NCI-H524 (cell line): ENCODE measurements at regions not wholly inside any gene's neighbourhood (a gene's known extent, or its start where the extent isn't known, plus 50 kb on each side); places are given as distances from the start of the nearest gene placed in this dataset.

ENCODE experiments used
- DNase-seq, 2 experiments: peaks; one replicate each; lab custom pipeline; 2025; lab: John Stamatoyannopoulos, UW

GRCh38 chr22:48894064-48894671, 933.5 kb downstream of the BRD1 start:
- DNase-seq = no peak

GRCh38 chr22:48893288-48894063, 934.2 kb downstream of the BRD1 start:
- no peak for DNase-seq

GRCh38 chr22:48892578-48893287, 934.9 kb downstream of the BRD1 start:
- DNase-seq = no peak

- DNase-seq = no peak
Measured at GRCh38 chr22:48891688-48892577, 935.7 kb downstream of the BRD1 start.

GRCh38 chr22:48890693-48891554, 936.7 kb downstream of the BRD1 start:
- DNase-seq = no peak

GRCh38 chr22:48889887-48890692, 937.6 kb downstream of the BRD1 start:
- DNase-seq = no peak

- no peak for DNase-seq
Measured at GRCh38 chr22:48889209-48889830, 938.4 kb downstream of the BRD1 start.

- no peak for DNase-seq
Measured at GRCh38 chr22:48888466-48889208, 939.0 kb downstream of the BRD1 start.

- DNase-seq = no peak
Measured at GRCh38 chr22:48887394-48888332, 940.0 kb downstream of the BRD1 start.

GRCh38 chr22:48886604-48887393, 940.9 kb downstream of the BRD1 start:
- DNase-seq = peak in 1 of 2 experiments; percentile 15

- no peak for DNase-seq
Measured at GRCh38 chr22:48885919-48886305, 941.8 kb downstream of the BRD1 start.

- DNase-seq = no peak
Measured at GRCh38 chr22:48885271-48885918, 942.3 kb downstream of the BRD1 start.

- DNase-seq = no peak
Measured at GRCh38 chr22:48884786-48885185, 942.9 kb downstream of the BRD1 start.

GRCh38 chr22:48884324-48884723, 943.3 kb downstream of the BRD1 start:
- no peak for DNase-seq

- DNase-seq = no peak
Measured at GRCh38 chr22:48883211-48883960, 944.3 kb downstream of the BRD1 start.
